ENCODE measurements at regions not wholly inside any gene's neighbourhood (a gene's known extent, or its start where the extent isn't known, plus 50 kb on each side); places are given as distances from the start of the nearest gene placed in this dataset.

DNA sequence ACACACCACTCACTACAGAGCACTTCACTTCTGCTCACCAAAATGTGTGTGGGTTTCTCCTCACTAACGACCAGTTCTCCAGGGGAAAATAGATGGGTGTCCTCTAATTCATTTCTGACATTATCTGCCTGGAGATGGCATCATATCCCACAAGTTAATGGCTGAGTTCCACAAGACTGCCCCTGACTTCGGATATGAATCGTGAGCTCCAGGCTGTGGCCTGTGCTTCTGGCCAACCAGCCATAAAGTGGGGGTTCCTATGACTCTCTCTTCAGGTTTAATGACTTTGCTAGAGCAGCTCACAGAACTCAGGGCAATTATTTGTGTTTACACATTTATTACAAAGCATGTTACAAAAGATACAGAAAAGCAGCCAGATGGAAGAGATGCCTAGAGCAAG, 113.0 kb upstream of the SYT13 start:
- TF ChIP-seq, protein P1, sequence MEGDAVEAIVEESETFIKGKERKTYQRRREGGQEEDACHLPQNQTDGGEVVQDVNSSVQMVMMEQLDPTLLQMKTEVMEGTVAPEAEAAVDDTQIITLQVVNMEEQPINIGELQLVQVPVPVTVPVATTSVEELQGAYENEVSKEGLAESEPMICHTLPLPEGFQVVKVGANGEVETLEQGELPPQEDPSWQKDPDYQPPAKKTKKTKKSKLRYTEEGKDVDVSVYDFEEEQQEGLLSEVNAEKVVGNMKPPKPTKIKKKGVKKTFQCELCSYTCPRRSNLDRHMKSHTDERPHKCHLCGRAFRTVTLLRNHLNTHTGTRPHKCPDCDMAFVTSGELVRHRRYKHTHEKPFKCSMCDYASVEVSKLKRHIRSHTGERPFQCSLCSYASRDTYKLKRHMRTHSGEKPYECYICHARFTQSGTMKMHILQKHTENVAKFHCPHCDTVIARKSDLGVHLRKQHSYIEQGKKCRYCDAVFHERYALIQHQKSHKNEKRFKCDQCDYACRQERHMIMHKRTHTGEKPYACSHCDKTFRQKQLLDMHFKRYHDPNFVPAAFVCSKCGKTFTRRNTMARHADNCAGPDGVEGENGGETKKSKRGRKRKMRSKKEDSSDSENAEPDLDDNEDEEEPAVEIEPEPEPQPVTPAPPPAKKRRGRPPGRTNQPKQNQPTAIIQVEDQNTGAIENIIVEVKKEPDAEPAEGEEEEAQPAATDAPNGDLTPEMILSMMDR (IDR thresholded peaks at IDR 0.05; ENCODE audit: insufficient read depth, low read depth, low read length), result no peak
- Histone ChIP-seq H3K36me3 (ENCODE audit: control insufficient read depth, insufficient read depth, low read length) (no peaks in the 10 kb centered on the region), H3K27me3 (ENCODE audit: control insufficient read depth, insufficient read depth, low read length) (no peaks in the 10 kb centered on the region), H3K4me3 (ENCODE audit: low read depth, low read length) (no peak overlapping the region)
- CTCF ChIA-PET, result interaction anchor here (1.1 kb wide), 1 partner anchor 256 kb away, joined by 3 read pairs; no protein-coding TSS in a partner anchor
- POLR2A ChIA-PET, result no interaction called here
- DNase-seq (ENCODE audit: low read depth), result no peak

DNA sequence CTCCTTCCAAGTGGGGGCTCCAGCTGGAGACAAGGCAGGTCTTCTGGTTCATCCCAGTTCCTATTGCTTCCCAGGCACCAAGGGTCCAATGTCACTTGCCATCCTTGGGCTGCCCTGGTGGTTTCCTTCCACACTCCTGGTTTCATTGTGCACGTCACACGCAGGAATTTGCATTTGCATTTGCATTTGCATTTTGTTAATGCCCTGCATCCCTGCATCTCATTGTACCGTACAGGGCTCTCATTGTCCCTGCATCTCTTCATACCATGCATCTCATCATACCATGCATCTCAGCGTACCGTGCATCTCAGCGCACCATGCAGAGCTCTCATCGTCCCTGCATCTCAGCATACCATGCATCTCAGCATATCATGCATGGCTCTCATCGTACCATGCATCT, 112.2 kb upstream of the SYT13 start:
- TF ChIP-seq, protein P1 (IDR thresholded peaks at IDR 0.05; ENCODE audit: insufficient read depth, low read depth, low read length), result no peak
- no peaks in the 10 kb centered on the region for H3K27me3 ChIP-seq (ENCODE audit: control insufficient read depth, insufficient read depth, low read length)
- POLR2A ChIA-PET, result no interaction called here
- H3K4me3 ChIP-seq (ENCODE audit: low read depth, low read length), result no peak overlapping the region
- CTCF ChIA-PET, result interaction anchor here (1.1 kb wide), 1 partner anchor 257 kb away, joined by 3 read pairs; no protein-coding TSS in a partner anchor
- no peaks in the 10 kb centered on the region for H3K36me3 ChIP-seq (ENCODE audit: control insufficient read depth, insufficient read depth, low read length)
- no peak for DNase-seq (ENCODE audit: low read depth)

DNA sequence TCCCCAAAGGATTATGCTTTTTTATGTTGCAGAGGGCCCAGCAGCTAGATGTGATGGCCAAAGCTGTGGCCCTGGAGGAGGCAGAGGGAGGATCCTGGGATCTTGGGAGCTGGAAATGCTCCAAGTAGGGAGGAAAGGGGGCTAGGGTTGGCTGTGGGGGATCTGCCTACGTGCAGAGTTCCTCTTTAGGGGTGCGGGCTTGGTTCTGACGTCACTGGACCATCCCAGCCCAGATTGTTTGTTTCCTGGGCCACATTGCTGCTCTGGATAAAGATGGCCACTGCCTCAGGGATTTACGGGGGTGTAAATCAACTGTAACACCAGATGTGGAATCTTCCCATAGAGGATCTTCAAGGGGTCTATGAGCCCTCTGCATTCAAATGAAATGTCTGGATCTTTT, 110.3 kb upstream of the SYT13 start:
- DNase-seq (ENCODE audit: low read depth), result no peak
- H3K27me3 ChIP-seq (ENCODE audit: control insufficient read depth, insufficient read depth, low read length), result 0 out of 2 replicates have a peak, but pooled peaks cover 1% of the 10 kb centered on the region
- H3K4me3 ChIP-seq (ENCODE audit: low read depth, low read length), result no peak overlapping the region
- TF ChIP-seq, protein P1 (IDR thresholded peaks at IDR 0.05; ENCODE audit: insufficient read depth, low read depth, low read length), result no peak
- no peaks in the 10 kb centered on the region for H3K36me3 ChIP-seq (ENCODE audit: control insufficient read depth, insufficient read depth, low read length)
- CTCF ChIA-PET, result interaction anchor here (0.7 to 0.9 kb wide), 2 partner anchors 30 to 259 kb away, joined by 3 to 4 read pairs; no protein-coding TSS in a partner anchor
- POLR2A ChIA-PET, result no interaction called here

DNA sequence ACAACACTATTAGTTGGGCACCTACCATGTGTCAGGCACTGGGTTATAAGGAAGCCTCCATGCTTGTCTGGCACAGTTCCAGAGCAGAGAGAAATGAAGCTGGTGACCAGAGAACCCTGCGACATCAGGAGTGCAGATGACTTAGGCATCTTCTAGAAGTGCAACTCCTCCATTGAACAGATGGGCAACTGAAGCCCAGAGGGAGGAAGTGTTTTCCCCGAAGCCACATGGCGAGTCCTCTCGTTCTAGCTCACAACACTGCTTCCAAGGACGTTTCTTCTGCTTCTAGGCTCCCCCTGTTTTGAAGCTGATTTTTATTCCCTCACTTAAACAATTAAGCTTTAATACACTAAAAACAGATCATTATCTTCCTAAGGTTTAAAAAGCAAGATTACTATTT, 109.8 kb upstream of the SYT13 start:
- no peak overlapping the region for H3K4me3 ChIP-seq (ENCODE audit: low read depth, low read length)
- POLR2A ChIA-PET, result no interaction called here
- DNase-seq (ENCODE audit: low read depth), result no peak
- TF ChIP-seq, protein P1 (IDR thresholded peaks at IDR 0.05; ENCODE audit: insufficient read depth, low read depth, low read length), result no peak
- CTCF ChIA-PET, result interaction anchor here (0.7 to 0.9 kb wide), 2 partner anchors 30 to 259 kb away, joined by 3 to 4 read pairs; no protein-coding TSS in a partner anchor
- H3K36me3 ChIP-seq (ENCODE audit: control insufficient read depth, insufficient read depth, low read length), result no peaks in the 10 kb centered on the region
- H3K27me3 ChIP-seq (ENCODE audit: control insufficient read depth, insufficient read depth, low read length), result 0 out of 2 replicates have a peak, but pooled peaks cover 1% of the 10 kb centered on the region

DNA sequence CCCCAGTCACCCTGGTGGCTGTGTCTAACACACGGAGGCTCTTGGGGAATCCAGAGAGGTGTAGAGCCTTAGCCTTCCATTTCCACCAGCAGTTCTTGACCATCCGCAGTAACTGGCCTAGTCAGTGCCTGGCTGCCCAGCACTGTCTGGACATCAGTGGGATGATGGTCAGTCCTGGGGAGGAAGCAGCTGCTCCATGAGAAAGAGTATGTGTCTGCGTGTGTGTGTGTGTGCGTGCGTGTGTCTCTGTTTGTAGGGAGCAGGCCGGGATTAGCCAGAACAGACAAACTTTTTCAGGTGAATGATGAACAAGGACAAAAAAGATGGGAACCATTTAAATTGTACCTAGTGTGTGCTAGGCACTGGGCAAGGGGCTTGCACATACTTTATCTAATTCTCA, 109.3 kb upstream of the SYT13 start:
- Histone ChIP-seq H3K4me3 (ENCODE audit: low read depth, low read length) (no peak overlapping the region), H3K27me3 (ENCODE audit: control insufficient read depth, insufficient read depth, low read length) (0 out of 2 replicates have a peak, but pooled peaks cover 1% of the 10 kb centered on the region), H3K36me3 (ENCODE audit: control insufficient read depth, insufficient read depth, low read length) (no peaks in the 10 kb centered on the region)
- TF ChIP-seq, protein P1 (IDR thresholded peaks at IDR 0.05; ENCODE audit: insufficient read depth, low read depth, low read length), result no peak
- no peak for DNase-seq (ENCODE audit: low read depth)
- ChIA-PET CTCF (interaction anchor here (1.0 kb wide), 1 partner anchor 24 kb away, joined by 3 read pairs; no protein-coding TSS in a partner anchor), POLR2A (no interaction called here)

Data from BJ (cell line).